ENCODE measurements at regions not wholly inside any gene's neighbourhood (a gene's known extent, or its start where the extent isn't known, plus 50 kb on each side); places are given as distances from the start of the nearest gene placed in this dataset.

GRCh38 chr14:41393512-41393911 lies 213.2 kb upstream of the LRFN5 start:
- Histone ChIP-seq H3K27ac (ENCODE audit: low read depth, low read length) (no peak overlapping the region), H3K27me3 (ENCODE audit: insufficient read depth, low read length) (no peaks in the 10 kb centered on the region), H3K4me3 (replicated peaks in 1 of 2; ENCODE audit: low read depth in 1 of 2, low read length in 2 of 2) (no peak overlapping the region), H3K9me3 (ENCODE audit: control insufficient read depth in 1 of 2, insufficient read depth in 1 of 2, low read depth in 1 of 2, low read length in 2 of 2) (no peaks in the 10 kb centered on the region), H2AFZ (ENCODE audit: low read depth, low read length, poor library complexity, severe bottlenecking) (no peak overlapping the region), H3K9ac (ENCODE audit: low read length) (no peak overlapping the region), H3K9me2 (ENCODE audit: insufficient read depth) (no peaks in the 10 kb centered on the region), H3K79me2 (ENCODE audit: insufficient read depth, low read length) (no peaks in the 10 kb centered on the region), H3K36me3 (ENCODE audit: control insufficient read depth in 1 of 2, insufficient read depth in 2 of 2, low read length in 2 of 2) (no peaks in the 10 kb centered on the region), H3K4me2 (ENCODE audit: low read length) (no peak overlapping the region), H3K4me1 (ENCODE audit: control insufficient read depth in 1 of 2, insufficient read depth in 2 of 2, low read length in 2 of 2) (no peaks in the 10 kb centered on the region), H4K20me1 (ENCODE audit: insufficient read depth) (no peaks in the 10 kb centered on the region)
- intact Hi-C loops (cut with micrococcal nuclease) = no loop called here
- TF ChIP-seq RAD21 (IDR thresholded peaks at IDR 0.05; ENCODE audit: low read depth) = no peak
- TF ChIP-seq JUND (IDR thresholded peaks at IDR 0.05) = no peak
- TF ChIP-seq SP1 (IDR thresholded peaks at IDR 0.05; ENCODE audit: low read depth) = no peak
- TF ChIP-seq ZFX (IDR thresholded peaks at IDR 0.05) = no peak
- no peak for TF ChIP-seq TCF7L2 (IDR thresholded peaks at IDR 0.05; ENCODE audit: borderline replicate concordance, extremely low read depth, insufficient read depth, insufficient read length)
- no peak for TF ChIP-seq REST (IDR thresholded peaks at IDR 0.05; ENCODE audit: low read depth)
- no peak for TF ChIP-seq ZBTB33 (IDR thresholded peaks at IDR 0.05; ENCODE audit: extremely low read depth, insufficient replicate concordance, low read length)
- no peak for TF ChIP-seq CEBPB (IDR thresholded peaks at IDR 0.05; ENCODE audit: low read depth)
- TF ChIP-seq MAX (IDR thresholded peaks at IDR 0.05) = no peak
- TF ChIP-seq EGR1 (IDR thresholded peaks at IDR 0.05; ENCODE audit: low read depth) = no peak
- no peak for TF ChIP-seq EZH2phosphoT487 (IDR thresholded peaks at IDR 0.05; ENCODE audit: borderline replicate concordance)
- TF ChIP-seq EZH2 (IDR thresholded peaks at IDR 0.05) = no peak
- TF ChIP-seq CTCF (IDR thresholded peaks at IDR 0.05 in 2 of 3, conservative IDR thresholded peaks at IDR 0.05 in 1 of 3; ENCODE audit: borderline replicate concordance in 1 of 3, insufficient read depth in 1 of 3, low read depth in 2 of 3, low read length in 2 of 3) = no peak
- no peak for TF ChIP-seq SRF (IDR thresholded peaks at IDR 0.05; ENCODE audit: low read depth)
- TF ChIP-seq POLR2AphosphoS5 (IDR thresholded peaks at IDR 0.05; ENCODE audit: low read depth, low read length) = no peak
- ChIA-PET CTCF (no interaction called here), RAD21 (ENCODE audit: low non-redundant PET in 1 of 2, low total read pairs in 2 of 2, uncharacterized antibody in 2 of 2, unreplicated experiment in 2 of 2) (no interaction called here), POLR2A (no interaction called here)
- no peak for ATAC-seq
- BruUV-seq (replicated peaks) = no TSS peak
- no peak for DNase-seq (ENCODE audit: low read depth, low spot score)
